Colonic mucosa (tissue), 4 donors: ENCODE measurements at regions not wholly inside any gene's neighbourhood (a gene's known extent, or its start where the extent isn't known, plus 50 kb on each side); places are given as distances from the start of the nearest gene placed in this dataset.

ENCODE experiments used
- DNase-seq: peaks from one replicate; pipeline ENCODE4 v3.0.0-alpha.2; 2020
- H3K27ac ChIP-seq: fragments of 200-600 bp; one replicate; pipeline ENCODE4 v1.8.0; 2021
- H3K27me3 ChIP-seq: fragments of 200-600 bp; one replicate; pipeline ENCODE4 v1.8.0; 2021
- H3K36me3 ChIP-seq: fragments of 200-600 bp; one replicate; pipeline ENCODE4 v1.8.0; 2021
- H3K4me1 ChIP-seq: fragments of 200-600 bp; one replicate; pipeline ENCODE4 v1.8.0; 2021; ENCODE audit warnings: mild to moderate bottlenecking
- H3K4me3 ChIP-seq: fragments of 200-600 bp; one replicate; pipeline ENCODE4 v1.8.0; 2021
- H3K9ac ChIP-seq, 2 donors: one replicate each; pipeline ENCODE4 v1.7.0; 2013; ENCODE audit warnings: control low read depth in 2 of 2, low read depth in 2 of 2, low read length in 2 of 2
- H3K9me3 ChIP-seq: fragments of 200-600 bp; one replicate; pipeline ENCODE4 v1.8.0; 2021
- CTCF ChIP-seq: fragments of 200-600 bp; IDR thresholded peaks from one replicate; pipeline ENCODE4 v1.8.0; 2022; ENCODE audit warnings: antibody characterized with exemption, mild to moderate bottlenecking
- intact Hi-C: fragments of 100-400 bp; cut with DNase I; formaldehyde crosslinking; loops from one replicate; pipeline ENCODE4 v1.14.1; 2022
- donor health status: healthy.
- donor health status: DM: no; HTN: no; CAD: no.
- donor health status: DM: no; HTN: no; CAD: no.

- H3K27ac ChIP-seq: no peak overlapping the region
- no peak for DNase-seq
- H3K4me1 ChIP-seq: no peaks in the 10 kb centered on the region
- no peaks in the 10 kb centered on the region for H3K9me3 ChIP-seq
- no peak overlapping the region for H3K4me3 ChIP-seq
- no peaks in the 10 kb centered on the region for H3K36me3 ChIP-seq
- no peak for TF ChIP-seq CTCF
- no peaks in the 10 kb centered on the region for H3K27me3 ChIP-seq
- intact Hi-C loops: no loop called here
- H3K9ac ChIP-seq: no peak overlapping the region
Observed at GRCh38 chr1:90104941-90105538, 110.1 kb downstream of the ZNF326 start.

GRCh38 chr1:90100566-90100965 lies 105.7 kb downstream of the ZNF326 start:
- no peaks in the 10 kb centered on the region for H3K36me3 ChIP-seq
- TF ChIP-seq CTCF: no peak
- no peak overlapping the region for H3K9ac ChIP-seq
- H3K27me3 ChIP-seq: no peaks in the 10 kb centered on the region
- no peaks in the 10 kb centered on the region for H3K4me1 ChIP-seq
- H3K27ac ChIP-seq: no peak overlapping the region
- no peak overlapping the region for H3K4me3 ChIP-seq
- no peak for DNase-seq
- H3K9me3 ChIP-seq: no peaks in the 10 kb centered on the region
- intact Hi-C loops: no loop called here

DNA sequence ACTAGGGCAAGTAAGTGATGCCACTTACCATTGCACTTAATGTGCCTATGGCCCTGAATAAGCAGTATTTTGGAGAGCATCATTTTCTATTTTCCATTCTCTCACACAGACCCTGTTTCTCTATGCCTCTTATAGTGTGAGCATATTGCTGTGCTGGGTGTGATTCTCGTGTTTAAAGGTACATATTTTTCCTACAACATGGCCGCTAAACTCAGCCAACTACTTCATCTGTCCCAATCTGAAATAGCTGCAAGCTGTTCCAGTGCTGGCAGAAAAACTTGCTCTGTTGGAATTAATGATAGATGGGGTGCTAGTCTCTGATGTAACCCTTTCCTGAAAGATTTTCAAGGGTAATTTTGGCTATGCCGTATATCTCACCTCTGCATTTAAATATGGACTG lies 97.5 kb downstream of the ZNF326 start:
- Histone ChIP-seq H3K9ac (no peak overlapping the region), H3K27me3 (no peaks in the 10 kb centered on the region), H3K4me1 (no peaks in the 10 kb centered on the region), H3K4me3 (no peak overlapping the region), H3K36me3 (no peaks in the 10 kb centered on the region), H3K27ac (no peak overlapping the region), H3K9me3 (no peaks in the 10 kb centered on the region)
- intact Hi-C loops: no loop called here
- no peak for TF ChIP-seq CTCF
- DNase-seq: no peak
